Ureter (tissue), 1 donor: ENCODE measurements at regions not wholly inside any gene's neighbourhood (a gene's known extent, or its start where the extent isn't known, plus 50 kb on each side); places are given as distances from the start of the nearest gene placed in this dataset.

ENCODE experiments used
- DNase-seq: peaks from one replicate; pipeline ENCODE4 v3.0.0-alpha.2; 2020; ENCODE audit warnings: low spot score
- donor health status: DM: yes; HTN: yes; CAD: no.

DNA sequence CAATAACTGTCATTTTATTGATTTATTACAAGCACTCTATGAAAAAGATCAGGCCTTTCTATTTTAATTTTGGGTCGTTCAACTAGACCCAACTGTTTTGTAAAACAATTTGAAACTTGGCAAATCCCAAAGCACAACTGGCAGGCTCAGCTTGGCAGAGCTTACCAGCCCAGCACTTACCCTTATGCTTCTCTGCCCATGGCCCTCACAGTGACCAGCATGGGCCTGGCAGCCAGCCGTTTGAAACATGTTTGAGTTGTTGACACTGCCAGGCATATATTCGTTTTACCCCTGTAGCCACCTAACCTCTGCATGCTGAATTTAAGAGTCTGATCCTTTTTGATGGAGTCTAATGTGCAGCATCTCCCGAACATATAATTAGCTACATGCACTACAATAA lies 796.7 kb upstream of the ADGRL2 start:
- no peak for DNase-seq

GRCh38 chr1:80994934-80995333 lies 805.8 kb upstream of the ADGRL2 start:
- DNase-seq: no peak

DNA sequence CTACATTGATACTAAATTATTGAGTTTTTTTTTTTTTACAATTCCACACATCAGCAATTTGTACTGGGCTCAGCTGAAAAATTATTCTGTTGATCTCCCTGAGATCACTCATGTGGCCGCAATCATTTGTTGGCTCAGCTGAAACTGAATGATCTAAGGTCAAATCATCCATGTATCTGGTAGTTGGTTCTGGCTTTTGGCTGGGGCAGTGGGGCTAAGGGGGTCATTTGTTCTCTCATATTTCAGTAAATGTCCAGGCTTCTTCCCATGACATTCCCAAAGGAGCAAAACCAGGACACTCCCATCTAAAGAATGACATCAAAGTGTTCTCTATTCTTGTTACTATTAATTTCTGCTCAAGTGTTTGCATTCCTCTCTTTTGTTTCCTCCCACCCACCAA lies 806.7 kb upstream of the ADGRL2 start:
- no peak for DNase-seq

- no peak for DNase-seq
Measured at GRCh38 chr1:80993154-80993980, 807.4 kb upstream of the ADGRL2 start.

DNA sequence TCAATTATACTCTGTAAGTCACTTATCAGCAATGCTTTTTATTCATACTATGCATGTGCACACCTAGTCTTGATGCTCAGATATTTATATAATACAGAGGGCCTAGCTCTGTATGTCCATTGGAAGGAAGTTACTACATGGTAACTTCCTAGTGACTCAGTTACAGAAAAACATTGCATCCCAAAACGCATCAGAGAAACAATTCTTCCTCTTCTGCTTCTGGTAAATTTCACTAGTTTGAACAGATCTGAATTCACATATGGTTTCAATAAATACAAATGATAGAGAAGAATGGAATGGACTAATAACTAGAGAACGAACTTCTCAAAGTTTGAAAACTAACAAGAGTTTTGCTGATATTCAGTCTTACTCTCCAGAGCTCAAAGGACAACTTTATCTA lies 811.3 kb upstream of the ADGRL2 start:
- DNase-seq: no peak

GRCh38 chr1:80988926-80989325 lies 811.8 kb upstream of the ADGRL2 start:
- DNase-seq: no peak

- DNase-seq: no peak
Measured at GRCh38 chr1:80987824-80988223, 812.9 kb upstream of the ADGRL2 start.

DNA sequence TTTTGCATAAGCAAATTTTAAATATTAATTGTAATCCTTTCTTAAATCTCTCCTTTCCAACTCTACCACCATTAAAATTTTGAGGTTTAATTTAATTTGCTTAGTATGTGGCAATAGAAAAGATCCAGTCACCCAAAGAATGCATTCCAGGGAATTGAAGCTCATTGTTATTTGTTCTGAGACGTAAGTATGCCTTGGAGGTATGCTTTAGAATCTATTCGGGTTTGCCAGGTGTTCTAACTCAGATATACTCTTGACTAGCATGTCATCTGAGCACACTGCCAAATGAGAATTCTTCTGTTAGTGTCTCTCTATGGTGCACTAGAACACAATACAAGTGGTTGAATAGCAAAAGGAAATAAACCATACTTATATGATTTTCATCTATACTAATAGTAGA lies 813.6 kb upstream of the ADGRL2 start:
- no peak for DNase-seq

DNA sequence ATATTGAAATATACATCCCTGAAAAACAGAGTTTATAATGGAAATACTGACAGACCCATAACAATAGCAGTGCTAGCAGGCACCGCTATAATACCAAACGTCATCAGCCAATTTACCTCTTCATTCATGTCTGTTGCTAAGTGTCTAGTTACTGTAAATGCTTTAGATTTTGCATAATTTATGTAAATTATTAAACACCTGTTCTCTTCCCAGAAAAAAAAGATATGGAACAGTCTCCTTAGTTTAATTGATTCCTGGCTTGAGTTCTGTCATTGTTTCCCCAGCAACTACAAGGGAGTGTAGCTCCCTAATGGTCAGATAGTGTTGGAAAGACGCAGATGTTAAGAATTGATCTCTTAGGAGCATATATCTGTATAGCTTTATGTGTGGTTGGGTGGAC lies 817.9 kb upstream of the ADGRL2 start:
- no peak for DNase-seq

GRCh38 chr1:80973101-80973500 lies 827.6 kb upstream of the ADGRL2 start:
- DNase-seq: no peak

DNA sequence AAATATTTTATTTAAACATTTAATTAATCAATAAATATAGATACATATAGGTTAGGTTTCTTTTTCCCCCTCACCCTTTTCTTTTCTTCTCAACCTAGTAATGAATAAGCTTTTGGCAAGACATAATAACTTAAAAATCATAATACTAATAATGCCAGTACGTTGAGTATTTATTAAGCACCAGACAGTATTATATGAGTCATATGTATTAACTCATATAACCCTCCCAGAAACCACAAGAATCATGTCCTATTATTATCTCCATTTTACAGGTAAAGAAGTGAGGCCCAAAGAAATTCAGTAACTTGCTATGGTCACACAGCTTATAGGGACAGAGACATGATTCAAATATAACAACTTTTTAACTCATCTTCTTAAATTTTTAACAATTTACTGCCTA lies 834.5 kb upstream of the ADGRL2 start:
- no peak for DNase-seq

GRCh38 chr1:80962564-80962963 lies 838.2 kb upstream of the ADGRL2 start:
- DNase-seq: no peak

GRCh38 chr1:80961464-80962190 lies 839.1 kb upstream of the ADGRL2 start:
- no peak for DNase-seq

GRCh38 chr1:80933346-80933745 lies 867.4 kb upstream of the ADGRL2 start:
- no peak for DNase-seq

DNA sequence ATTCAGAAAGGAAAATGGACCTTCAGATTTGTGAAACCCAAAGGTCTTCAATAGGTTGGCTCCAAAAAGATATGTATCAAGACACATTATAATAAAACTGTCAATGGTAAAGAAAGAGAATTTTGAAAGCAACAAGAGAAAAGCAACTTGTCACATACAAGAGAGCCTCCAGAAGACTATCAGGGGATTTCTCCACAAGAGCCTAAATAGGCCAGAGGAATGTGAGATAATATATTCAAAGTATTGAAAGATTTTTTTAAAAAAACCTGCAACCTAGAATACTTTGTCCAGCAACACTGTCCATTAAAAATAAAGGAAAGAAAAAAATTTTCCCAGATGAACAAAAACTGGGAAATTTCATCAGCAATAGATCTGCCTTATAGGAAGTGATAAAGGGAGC lies 869.6 kb upstream of the ADGRL2 start:
- no peak for DNase-seq

- no peak for DNase-seq
Measured at GRCh38 chr1:80929868-80930508, 870.7 kb upstream of the ADGRL2 start.

DNA sequence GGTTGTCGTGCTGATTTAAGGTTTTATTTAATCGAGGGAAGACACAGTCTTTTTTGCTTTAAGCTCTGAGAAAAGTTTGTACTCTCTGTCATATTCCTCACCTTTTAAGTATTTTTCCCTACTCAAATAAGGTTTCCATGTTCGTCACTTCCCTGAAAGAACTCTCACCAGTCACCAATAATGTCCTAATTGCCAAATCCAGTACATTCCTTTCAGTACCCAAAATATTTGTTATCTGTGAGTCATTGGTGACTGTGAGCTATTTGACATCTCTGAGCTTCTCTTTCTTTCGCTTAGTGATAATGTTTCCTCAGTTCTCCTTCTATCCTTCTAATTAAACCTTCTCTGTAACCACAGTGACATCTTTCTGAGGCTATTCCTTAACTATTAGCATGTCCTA lies 874.2 kb upstream of the ADGRL2 start:
- no peak for DNase-seq

GRCh38 chr1:80925130-80925805 lies 875.5 kb upstream of the ADGRL2 start:
- DNase-seq: no peak

- DNase-seq: no peak
Measured at GRCh38 chr1:80924290-80924689, 876.4 kb upstream of the ADGRL2 start.

- DNase-seq: no peak
Measured at GRCh38 chr1:80922906-80923305, 877.8 kb upstream of the ADGRL2 start.

- DNase-seq: no peak
Measured at GRCh38 chr1:80919426-80919825, 881.3 kb upstream of the ADGRL2 start.

GRCh38 chr1:80918380-80918779 lies 882.4 kb upstream of the ADGRL2 start:
- no peak for DNase-seq
